Osteocyte (in vitro differentiated cells): ENCODE measurements at regions not wholly inside any gene's neighbourhood (a gene's known extent, or its start where the extent isn't known, plus 50 kb on each side); places are given as distances from the start of the nearest gene placed in this dataset.

ENCODE experiments used
- DNase-seq: peaks from one replicate; pipeline ENCODE4 v3.0.0; 2021; ENCODE audit warnings: mixed read lengths; ENCODE audit not compliant: unreplicated experiment; ENCODE audit errors: extremely low spot score
- H3K27ac Mint-ChIP-seq: one replicate; pipeline ENCODE4 v1.8.0; 2021; ENCODE audit warnings: mild to moderate bottlenecking, mixed read lengths; ENCODE audit not compliant: unreplicated experiment
- H3K27me3 Mint-ChIP-seq: one replicate; pipeline ENCODE4 v1.8.0; 2021; ENCODE audit warnings: mixed read lengths; ENCODE audit not compliant: unreplicated experiment
- H3K36me3 Mint-ChIP-seq: one replicate; pipeline ENCODE4 v1.8.0; 2021; ENCODE audit warnings: mixed read lengths; ENCODE audit not compliant: unreplicated experiment
- H3K4me1 Mint-ChIP-seq: one replicate; pipeline ENCODE4 v1.8.0; 2021; ENCODE audit warnings: mixed read lengths; ENCODE audit not compliant: unreplicated experiment
- H3K4me3 Mint-ChIP-seq: one replicate; pipeline ENCODE4 v1.8.0; 2021; ENCODE audit warnings: mild to moderate bottlenecking, moderate library complexity, mixed read lengths; ENCODE audit not compliant: unreplicated experiment
- H3K9me3 Mint-ChIP-seq: one replicate; pipeline ENCODE4 v1.8.0; 2021; ENCODE audit warnings: mixed read lengths; ENCODE audit not compliant: unreplicated experiment
- CTCF ChIP-seq: fragments of 200-600 bp; sonication (generic); IDR thresholded peaks from 2 replicates; pipeline ENCODE4 v1.5.0; 2021; ENCODE audit warnings: antibody characterized with exemption, mild to moderate bottlenecking, moderate library complexity

GRCh38 chr12:77229640-77230442 is 164.5 kb upstream of the E2F7 start:
- H3K27ac Mint-ChIP-seq, result no peak overlapping the region
- H3K4me1 Mint-ChIP-seq, result no peaks in the 10 kb centered on the region
- peaks cover 13% of the 10 kb centered on the region for H3K27me3 Mint-ChIP-seq
- no peak for TF ChIP-seq CTCF
- H3K36me3 Mint-ChIP-seq, result no peaks in the 10 kb centered on the region
- no peak overlapping the region for H3K4me3 Mint-ChIP-seq
- H3K9me3 Mint-ChIP-seq, result no peaks in the 10 kb centered on the region
- DNase-seq, result no peak

GRCh38 chr12:77228376-77228775 is 163.0 kb upstream of the E2F7 start:
- Mint-ChIP-seq H3K36me3 (no peaks in the 10 kb centered on the region), H3K4me1 (no peaks in the 10 kb centered on the region), H3K27ac (no peak overlapping the region), H3K27me3 (peaks cover 13% of the 10 kb centered on the region), H3K9me3 (no peaks in the 10 kb centered on the region), H3K4me3 (no peak overlapping the region)
- TF ChIP-seq CTCF, result no peak
- DNase-seq, result no peak

GRCh38 chr12:77226368-77226767 is 161.0 kb upstream of the E2F7 start:
- no peaks in the 10 kb centered on the region for H3K36me3 Mint-ChIP-seq
- peaks cover 19% of the 10 kb centered on the region for H3K27me3 Mint-ChIP-seq
- H3K27ac Mint-ChIP-seq, result no peak overlapping the region
- no peak for DNase-seq
- H3K4me3 Mint-ChIP-seq, result no peak overlapping the region
- no peaks in the 10 kb centered on the region for H3K4me1 Mint-ChIP-seq
- no peak for TF ChIP-seq CTCF
- no peaks in the 10 kb centered on the region for H3K9me3 Mint-ChIP-seq

- Mint-ChIP-seq H3K27me3 (peaks cover 22% of the 10 kb centered on the region), H3K4me3 (no peak overlapping the region), H3K9me3 (no peaks in the 10 kb centered on the region), H3K36me3 (no peaks in the 10 kb centered on the region), H3K4me1 (no peaks in the 10 kb centered on the region), H3K27ac (no peak overlapping the region)
- no peak for TF ChIP-seq CTCF
- DNase-seq, result no peak
These were observed 160.0 kb upstream of the E2F7 start for GRCh38 chr12:77225373-77225772.

GRCh38 chr12:77224346-77224745 is 159.0 kb upstream of the E2F7 start:
- no peaks in the 10 kb centered on the region for H3K9me3 Mint-ChIP-seq
- H3K27me3 Mint-ChIP-seq, result peaks cover 22% of the 10 kb centered on the region
- no peak overlapping the region for H3K27ac Mint-ChIP-seq
- no peak for TF ChIP-seq CTCF
- no peak for DNase-seq
- H3K4me3 Mint-ChIP-seq, result no peak overlapping the region
- H3K36me3 Mint-ChIP-seq, result no peaks in the 10 kb centered on the region
- H3K4me1 Mint-ChIP-seq, result no peaks in the 10 kb centered on the region
